GM21367 (cell line): ENCODE measurements at regions not wholly inside any gene's neighbourhood (a gene's known extent, or its start where the extent isn't known, plus 50 kb on each side); places are given as distances from the start of the nearest gene placed in this dataset.

Source experiments
- ATAC-seq: cut with Tn5 transposase; IDR thresholded peaks from one replicate; pipeline ENCODE4 v1.9.1; 2021; ENCODE audit not compliant: unreplicated experiment

DNA sequence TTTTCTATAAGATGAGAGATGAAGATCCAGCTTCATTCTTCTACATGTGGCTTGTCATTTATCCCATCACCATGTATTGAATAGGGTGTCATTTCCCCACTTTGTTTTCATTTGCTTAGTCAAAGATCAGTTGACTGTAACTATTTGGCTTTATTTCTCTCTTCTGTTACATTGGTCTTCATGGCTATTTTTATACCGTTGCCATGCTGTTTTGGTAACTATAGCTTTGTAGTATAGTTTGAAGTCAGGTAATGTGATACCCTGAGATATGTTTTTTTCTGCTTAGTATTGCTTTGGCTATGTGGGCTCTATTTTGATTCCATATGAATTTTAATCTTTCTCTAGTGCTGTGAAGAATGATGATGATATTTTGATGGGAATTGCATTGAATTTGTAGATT is 514.3 kb downstream of the GBA3 start:
- ATAC-seq = no peak

DNA sequence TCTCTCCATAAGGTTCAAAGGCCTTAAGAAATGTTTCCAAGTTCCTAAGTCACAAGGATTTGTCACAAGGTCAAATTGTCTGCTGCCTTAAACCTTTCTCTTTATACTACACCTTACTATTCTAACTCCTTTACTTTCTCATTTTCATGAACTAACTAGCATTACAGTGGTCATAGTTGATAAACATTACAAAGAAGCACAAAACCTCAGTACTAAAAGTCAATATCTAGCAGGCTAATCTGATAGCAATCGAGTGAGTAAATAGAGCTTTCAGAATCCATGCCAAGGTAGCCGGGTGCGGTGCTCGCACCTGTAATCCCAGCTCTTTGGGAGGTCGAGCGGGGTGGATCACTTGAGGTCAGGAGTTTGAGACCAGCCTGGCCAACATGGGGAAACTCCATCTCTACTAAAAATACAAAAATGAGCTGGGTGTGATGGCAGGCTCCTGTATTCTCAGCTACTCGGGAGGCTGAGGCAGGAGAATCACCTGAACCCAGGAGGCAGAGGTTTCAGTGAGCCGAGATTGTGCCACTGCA is 510.0 kb downstream of the GBA3 start:
- no peak for ATAC-seq

GRCh38 chr4:23194751-23195150 is 502.0 kb downstream of the GBA3 start:
- no peak for ATAC-seq

DNA sequence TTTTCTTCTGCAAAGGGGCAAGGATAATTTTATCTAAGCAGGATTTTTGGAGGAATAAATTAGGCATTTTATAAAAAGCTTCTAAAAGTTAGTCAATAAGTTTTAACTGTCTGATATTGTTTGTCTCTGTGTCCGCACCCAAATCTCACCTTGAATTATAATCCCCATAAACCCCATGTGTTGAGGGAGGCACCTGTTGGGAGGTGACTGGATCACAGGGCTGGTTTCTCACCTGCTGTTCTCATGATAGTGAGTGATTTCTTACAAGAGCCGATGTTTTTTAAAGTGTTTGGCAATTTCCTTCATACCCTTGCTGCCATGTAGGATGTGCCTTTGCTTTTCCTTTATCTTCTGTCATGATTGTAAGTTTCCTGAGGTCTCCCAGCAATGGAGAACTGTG is 481.4 kb downstream of the GBA3 start:
- no peak for ATAC-seq

DNA sequence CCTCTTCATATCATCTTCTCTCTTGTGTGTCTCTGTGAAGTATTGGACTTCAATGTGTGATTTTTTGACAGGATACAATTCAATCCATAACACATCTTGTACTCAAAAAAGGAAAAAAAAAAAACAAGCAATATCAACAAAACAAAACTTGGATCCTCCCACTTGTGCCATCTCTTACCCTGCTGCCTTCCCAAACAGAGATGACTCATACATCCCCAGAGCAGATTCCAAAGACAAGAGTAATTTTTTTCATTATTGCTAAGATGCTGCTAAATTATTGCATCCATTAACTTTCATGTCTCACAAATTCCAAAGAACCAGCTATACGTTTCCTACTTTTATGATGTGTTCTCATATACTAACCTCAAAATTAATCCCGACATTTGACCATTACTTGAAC is 479.2 kb downstream of the GBA3 start:
- no peak for ATAC-seq

GRCh38 chr4:23169608-23170311 is 477.0 kb downstream of the GBA3 start:
- ATAC-seq = no peak

GRCh38 chr4:23166919-23167318 is 474.2 kb downstream of the GBA3 start:
- ATAC-seq = no peak

DNA sequence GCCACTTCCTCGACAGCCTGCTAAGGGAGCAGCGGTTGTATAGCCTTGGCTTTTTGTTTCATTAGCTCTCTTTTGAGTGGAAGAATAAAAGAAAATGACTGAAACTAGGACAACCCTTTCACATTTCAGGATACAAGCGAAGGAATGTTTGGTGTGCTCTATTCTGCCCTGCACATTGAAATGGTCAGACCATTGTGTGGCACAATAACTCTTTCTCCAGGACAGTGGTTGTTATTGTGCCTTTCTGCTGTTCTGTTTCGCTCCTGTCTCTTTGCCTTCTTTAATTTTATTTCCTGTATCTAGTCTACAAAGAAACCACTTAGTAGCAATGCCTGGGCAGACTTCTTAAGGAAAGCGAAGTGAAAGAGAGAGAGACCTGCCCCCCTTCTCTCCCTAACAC is 473.7 kb downstream of the GBA3 start:
- no peak for ATAC-seq

DNA sequence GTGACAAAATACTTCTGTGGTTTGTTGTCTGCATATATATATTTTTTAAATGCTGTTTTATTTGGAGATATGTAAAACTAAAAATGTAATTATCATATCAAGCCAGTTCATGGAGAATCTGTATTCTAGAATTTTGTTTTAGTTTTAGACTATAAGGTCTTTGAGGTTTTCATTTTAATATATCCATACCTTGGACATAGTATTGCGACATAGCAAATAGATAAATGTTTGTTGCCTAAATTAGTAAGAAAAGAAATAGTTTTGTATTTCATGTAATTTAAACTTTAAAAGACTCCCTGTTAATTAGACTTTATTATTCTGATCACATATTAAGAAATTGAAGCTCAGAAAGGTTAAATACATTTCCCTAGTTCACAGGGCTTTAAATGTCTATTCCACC is 472.9 kb downstream of the GBA3 start:
- no peak for ATAC-seq

GRCh38 chr4:23163647-23164436 is 471.1 kb downstream of the GBA3 start:
- no peak for ATAC-seq

GRCh38 chr4:23162275-23162674 is 469.5 kb downstream of the GBA3 start:
- no peak for ATAC-seq

DNA sequence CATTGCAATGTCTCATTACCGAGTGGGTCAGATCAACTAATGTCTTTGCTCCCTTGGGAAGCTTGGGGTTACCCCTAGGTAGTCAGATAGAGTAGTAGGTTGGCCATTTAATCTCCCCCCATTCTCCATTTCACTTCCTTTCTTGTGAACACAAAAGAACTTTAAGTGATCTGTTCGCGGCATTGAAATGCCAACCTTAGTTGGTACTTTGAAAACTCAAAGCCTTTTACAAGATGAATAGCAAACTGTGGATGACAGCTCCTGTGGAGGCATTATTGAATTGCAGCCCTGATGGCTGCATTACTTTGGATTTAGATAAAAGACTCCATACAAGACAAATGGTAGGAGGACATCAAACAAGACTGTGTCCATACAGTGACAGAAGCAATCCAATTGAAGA is 469.1 kb downstream of the GBA3 start:
- ATAC-seq = no peak

DNA sequence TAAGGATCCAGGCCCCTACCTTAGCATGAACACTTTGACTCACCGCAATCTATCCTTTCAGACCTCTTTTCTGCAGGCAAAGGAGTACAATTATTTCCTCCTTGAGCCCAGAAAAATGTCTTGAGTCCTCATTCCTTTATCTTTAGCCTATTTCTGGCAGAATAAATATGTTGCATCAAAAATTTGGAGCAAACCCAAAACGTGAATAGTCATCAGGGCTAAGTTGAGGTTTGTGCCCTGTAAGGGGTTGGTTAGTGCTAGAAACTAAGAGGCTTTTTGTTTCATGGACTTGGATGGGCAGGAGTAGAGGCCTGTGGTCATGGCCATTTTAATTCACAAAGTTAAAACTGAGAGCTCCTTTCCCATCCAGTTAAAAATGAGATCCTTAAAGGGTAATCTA is 460.3 kb downstream of the GBA3 start:
- no peak for ATAC-seq

GRCh38 chr4:23149815-23150214 is 457.1 kb downstream of the GBA3 start:
- no peak for ATAC-seq

- no peak for ATAC-seq
These were observed 452.0 kb downstream of the GBA3 start for GRCh38 chr4:23144707-23145106.

- ATAC-seq = no peak
These were observed 443.3 kb downstream of the GBA3 start for GRCh38 chr4:23135792-23136645.

GRCh38 chr4:23134331-23134730 is 441.6 kb downstream of the GBA3 start:
- ATAC-seq = no peak

DNA sequence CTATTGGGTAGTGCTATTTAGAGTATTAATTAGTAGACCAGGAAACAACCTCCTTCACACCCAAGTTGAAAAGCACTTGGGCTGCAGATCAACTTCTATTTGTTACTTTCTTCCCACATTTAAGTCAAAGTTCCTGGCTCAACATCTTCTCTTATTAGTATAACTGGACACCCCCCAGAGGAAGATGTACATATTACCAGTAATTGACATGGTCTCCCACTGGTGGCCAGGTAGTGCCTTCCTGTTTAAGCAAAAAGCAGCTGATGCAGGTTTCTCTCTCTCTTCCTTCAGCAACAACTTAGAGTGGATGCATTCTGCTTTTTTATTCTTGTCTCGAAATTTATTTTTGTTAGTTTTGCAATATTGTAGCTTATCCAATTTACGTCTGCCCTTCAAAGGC is 438.1 kb downstream of the GBA3 start:
- no peak for ATAC-seq

GRCh38 chr4:23125118-23125517 is 432.4 kb downstream of the GBA3 start:
- no peak for ATAC-seq

GRCh38 chr4:23122666-23123400 is 430.1 kb downstream of the GBA3 start:
- ATAC-seq = no peak

- no peak for ATAC-seq
These were observed 427.6 kb downstream of the GBA3 start for GRCh38 chr4:23120374-23120773.
